ENCODE measurements at regions not wholly inside any gene's neighbourhood (a gene's known extent, or its start where the extent isn't known, plus 50 kb on each side); places are given as distances from the start of the nearest gene placed in this dataset.

GRCh38 chr3:159517105-159517504, 471.5 kb upstream of the IL12A start:
- 16 to 24% methylated on average over 1 of the region's 1 CpG for WGBS, 2 donors
- no peak for ATAC-seq (ENCODE audit: low FRiP score)
- DNase-seq, result no peak
- no peak overlapping the region for H3K27ac ChIP-seq (ENCODE audit: low read depth in 1 of 2, low read length in 2 of 2)
- intact Hi-C loops (cut with DNase I), result no loop called here
- H3K27me3 ChIP-seq (ENCODE audit: control insufficient read depth in 1 of 2, insufficient read depth in 2 of 2, low read length in 1 of 2), result no peaks in the 10 kb centered on the region
- no peaks in the 10 kb centered on the region for H3K36me3 ChIP-seq (ENCODE audit: control insufficient read depth in 1 of 2, insufficient read depth in 2 of 2, low read length in 1 of 2)
- H3K4me3 ChIP-seq (ENCODE audit: low read length in 2 of 2), result no peak overlapping the region
- no peaks in the 10 kb centered on the region for H3K4me1 ChIP-seq (ENCODE audit: control insufficient read depth in 1 of 2, insufficient read depth in 2 of 2, low read length in 2 of 2)
- no peaks in the 10 kb centered on the region for H3K9me3 ChIP-seq (ENCODE audit: control insufficient read depth, low read length)

- no peaks in the 10 kb centered on the region for H3K4me1 ChIP-seq (ENCODE audit: control insufficient read depth in 1 of 2, insufficient read depth in 2 of 2, low read length in 2 of 2)
- DNase-seq, result no peak
- no peak overlapping the region for H3K4me3 ChIP-seq (ENCODE audit: low read length in 2 of 2)
- intact Hi-C loops (cut with DNase I), result no loop called here
- no peaks in the 10 kb centered on the region for H3K27me3 ChIP-seq (ENCODE audit: control insufficient read depth in 1 of 2, insufficient read depth in 2 of 2, low read length in 1 of 2)
- 79 to 82% methylated on average over 3 of the region's 3 CpGs for WGBS, 2 donors
- no peak for ATAC-seq (ENCODE audit: low FRiP score)
- no peaks in the 10 kb centered on the region for H3K36me3 ChIP-seq (ENCODE audit: control insufficient read depth in 1 of 2, insufficient read depth in 2 of 2, low read length in 1 of 2)
- H3K9me3 ChIP-seq (ENCODE audit: control insufficient read depth, low read length), result no peaks in the 10 kb centered on the region
- H3K27ac ChIP-seq (ENCODE audit: low read depth in 1 of 2, low read length in 2 of 2), result no peak overlapping the region
Observed at GRCh38 chr3:159520638-159521037, 468.0 kb upstream of the IL12A start.

- no peak for ATAC-seq (ENCODE audit: low FRiP score)
Observed at GRCh38 chr3:159522276-159522675, 466.4 kb upstream of the IL12A start.

GRCh38 chr3:159528251-159528895, 460.3 kb upstream of the IL12A start:
- H3K4me1 ChIP-seq (ENCODE audit: control insufficient read depth in 1 of 2, insufficient read depth in 2 of 2, low read length in 2 of 2), result no peaks in the 10 kb centered on the region
- intact Hi-C loops (cut with DNase I), result no loop called here

More at GRCh38 chr3:159522276-159522675, 466.4 kb upstream of the IL12A start:
- H3K27ac ChIP-seq (ENCODE audit: low read depth in 1 of 2, low read length in 2 of 2), result no peak overlapping the region
- no peak overlapping the region for H3K4me3 ChIP-seq (ENCODE audit: low read length in 2 of 2)
- H3K4me1 ChIP-seq (ENCODE audit: control insufficient read depth in 1 of 2, insufficient read depth in 2 of 2, low read length in 2 of 2), result no peaks in the 10 kb centered on the region
- no peaks in the 10 kb centered on the region for H3K9me3 ChIP-seq (ENCODE audit: control insufficient read depth, low read length)
- 86 to 87% methylated on average over 3 of the region's 3 CpGs for WGBS, 2 donors
- no peak for DNase-seq
- no peaks in the 10 kb centered on the region for H3K36me3 ChIP-seq (ENCODE audit: control insufficient read depth in 1 of 2, insufficient read depth in 2 of 2, low read length in 1 of 2)
- no peaks in the 10 kb centered on the region for H3K27me3 ChIP-seq (ENCODE audit: control insufficient read depth in 1 of 2, insufficient read depth in 2 of 2, low read length in 1 of 2)
- intact Hi-C loops (cut with DNase I), result no loop called here

GRCh38 chr3:159532577-159532976, 456.1 kb upstream of the IL12A start:
- Histone ChIP-seq H3K4me3 (ENCODE audit: low read length in 2 of 2) (no peak overlapping the region), H3K4me1 (ENCODE audit: control insufficient read depth in 1 of 2, insufficient read depth in 2 of 2, low read length in 2 of 2) (no peaks in the 10 kb centered on the region), H3K36me3 (ENCODE audit: control insufficient read depth in 1 of 2, insufficient read depth in 2 of 2, low read length in 1 of 2) (no peaks in the 10 kb centered on the region), H3K27me3 (ENCODE audit: control insufficient read depth in 1 of 2, insufficient read depth in 2 of 2, low read length in 1 of 2) (no peaks in the 10 kb centered on the region), H3K9me3 (ENCODE audit: control insufficient read depth, low read length) (peaks cover 1% of the 10 kb centered on the region), H3K27ac (ENCODE audit: low read depth in 1 of 2, low read length in 2 of 2) (no peak overlapping the region)
- DNase-seq (no peak), ATAC-seq (ENCODE audit: low FRiP score) (no peak)
- intact Hi-C loops (cut with DNase I), result no loop called here

More at GRCh38 chr3:159528251-159528895, 460.3 kb upstream of the IL12A start:
- ATAC-seq (ENCODE audit: low FRiP score) (no peak), DNase-seq (no peak)
- Histone ChIP-seq H3K9me3 (ENCODE audit: control insufficient read depth, low read length) (no peaks in the 10 kb centered on the region), H3K4me3 (ENCODE audit: low read length in 2 of 2) (no peak overlapping the region), H3K27me3 (ENCODE audit: control insufficient read depth in 1 of 2, insufficient read depth in 2 of 2, low read length in 1 of 2) (no peaks in the 10 kb centered on the region), H3K27ac (ENCODE audit: low read depth in 1 of 2, low read length in 2 of 2) (no peak overlapping the region), H3K36me3 (ENCODE audit: control insufficient read depth in 1 of 2, insufficient read depth in 2 of 2, low read length in 1 of 2) (no peaks in the 10 kb centered on the region)
- 78% methylated on average over 9 of the region's 9 CpGs for WGBS, 2 donors

- intact Hi-C loops (cut with DNase I), result no loop called here
- Histone ChIP-seq H3K36me3 (ENCODE audit: control insufficient read depth in 1 of 2, insufficient read depth in 2 of 2, low read length in 1 of 2) (no peaks in the 10 kb centered on the region), H3K4me1 (ENCODE audit: control insufficient read depth in 1 of 2, insufficient read depth in 2 of 2, low read length in 2 of 2) (no peaks in the 10 kb centered on the region), H3K9me3 (ENCODE audit: control insufficient read depth, low read length) (peaks cover 1% of the 10 kb centered on the region), H3K4me3 (ENCODE audit: low read length in 2 of 2) (no peak overlapping the region), H3K27me3 (ENCODE audit: control insufficient read depth in 1 of 2, insufficient read depth in 2 of 2, low read length in 1 of 2) (no peaks in the 10 kb centered on the region), H3K27ac (ENCODE audit: low read depth in 1 of 2, low read length in 2 of 2) (no peak overlapping the region)
- 66 to 75% methylated on average over 3 of the region's 3 CpGs for WGBS, 2 donors
- ATAC-seq (ENCODE audit: low FRiP score) (no peak), DNase-seq (no peak)
Observed at GRCh38 chr3:159534496-159534895, 454.1 kb upstream of the IL12A start.

GRCh38 chr3:159536876-159537275, 451.8 kb upstream of the IL12A start:
- Histone ChIP-seq H3K36me3 (ENCODE audit: control insufficient read depth in 1 of 2, insufficient read depth in 2 of 2, low read length in 1 of 2) (no peaks in the 10 kb centered on the region), H3K9me3 (ENCODE audit: control insufficient read depth, low read length) (peaks cover 1% of the 10 kb centered on the region), H3K4me1 (ENCODE audit: control insufficient read depth in 1 of 2, insufficient read depth in 2 of 2, low read length in 2 of 2) (no peaks in the 10 kb centered on the region), H3K27me3 (ENCODE audit: control insufficient read depth in 1 of 2, insufficient read depth in 2 of 2, low read length in 1 of 2) (no peaks in the 10 kb centered on the region), H3K27ac (ENCODE audit: low read depth in 1 of 2, low read length in 2 of 2) (no peak overlapping the region), H3K4me3 (ENCODE audit: low read length in 2 of 2) (no peak overlapping the region)
- WGBS, 2 donors, result 90 to 95% methylated on average over 1 of the region's 1 CpG
- ATAC-seq (ENCODE audit: low FRiP score) (no peak), DNase-seq (no peak)
- intact Hi-C loops (cut with DNase I), result no loop called here

- 89 to 93% methylated on average over 1 of the region's 1 CpG for WGBS, 2 donors
- no peak for DNase-seq
- ATAC-seq (ENCODE audit: low FRiP score), result no peak
- H3K27ac ChIP-seq (ENCODE audit: low read depth in 1 of 2, low read length in 2 of 2), result no peak overlapping the region
- H3K36me3 ChIP-seq (ENCODE audit: control insufficient read depth in 1 of 2, insufficient read depth in 2 of 2, low read length in 1 of 2), result no peaks in the 10 kb centered on the region
- intact Hi-C loops (cut with DNase I), result no loop called here
- no peaks in the 10 kb centered on the region for H3K27me3 ChIP-seq (ENCODE audit: control insufficient read depth in 1 of 2, insufficient read depth in 2 of 2, low read length in 1 of 2)
- H3K4me3 ChIP-seq (ENCODE audit: low read length in 2 of 2), result no peak overlapping the region
- H3K4me1 ChIP-seq (ENCODE audit: control insufficient read depth in 1 of 2, insufficient read depth in 2 of 2, low read length in 2 of 2), result no peaks in the 10 kb centered on the region
- peaks cover 1% of the 10 kb centered on the region for H3K9me3 ChIP-seq (ENCODE audit: control insufficient read depth, low read length)
Observed at GRCh38 chr3:159538507-159538906, 450.1 kb upstream of the IL12A start.

GRCh38 chr3:159540882-159541495, 447.6 kb upstream of the IL12A start:
- no peaks in the 10 kb centered on the region for H3K36me3 ChIP-seq (ENCODE audit: control insufficient read depth in 1 of 2, insufficient read depth in 2 of 2, low read length in 1 of 2)
- H3K9me3 ChIP-seq (ENCODE audit: control insufficient read depth, low read length), result no peaks in the 10 kb centered on the region
- ATAC-seq (ENCODE audit: low FRiP score) (no peak), DNase-seq (no peak)
- no peaks in the 10 kb centered on the region for H3K4me1 ChIP-seq (ENCODE audit: control insufficient read depth in 1 of 2, insufficient read depth in 2 of 2, low read length in 2 of 2)
- H3K27ac ChIP-seq (ENCODE audit: low read depth in 1 of 2, low read length in 2 of 2), result no peak overlapping the region
- 48 to 57% methylated on average over 2 of the region's 2 CpGs for WGBS, 2 donors
- intact Hi-C loops (cut with DNase I), result no loop called here
- no peaks in the 10 kb centered on the region for H3K27me3 ChIP-seq (ENCODE audit: control insufficient read depth in 1 of 2, insufficient read depth in 2 of 2, low read length in 1 of 2)
- no peak overlapping the region for H3K4me3 ChIP-seq (ENCODE audit: low read length in 2 of 2)
